Uterus (tissue), 2 donors: ENCODE measurements at regions not wholly inside any gene's neighbourhood (a gene's known extent, or its start where the extent isn't known, plus 50 kb on each side); places are given as distances from the start of the nearest gene placed in this dataset.

Experiments
- POLR2A ChIP-seq, 2 donors: fragments of 450-650 bp; IDR thresholded peaks; one replicate each; pipeline ENCODE4 v1.6.1; 2016; ENCODE audit warnings: antibody characterized with exemption in 2 of 2, mild to moderate bottlenecking in 1 of 2, moderate library complexity in 1 of 2
- TF ChIP-seq, protein P1 (sequence below), 4 experiments: fragments of 200-600 bp in 2 of 4; fragments of 450-650 bp in 2 of 4; sonication (generic) in 2 of 4; IDR thresholded peaks; one replicate each; pipeline ENCODE4 v1.5.1; 2016 to 2019; ENCODE audit warnings: antibody characterized with exemption in 4 of 4, mild to moderate bottlenecking in 2 of 4, moderate library complexity in 1 of 4

DNA sequence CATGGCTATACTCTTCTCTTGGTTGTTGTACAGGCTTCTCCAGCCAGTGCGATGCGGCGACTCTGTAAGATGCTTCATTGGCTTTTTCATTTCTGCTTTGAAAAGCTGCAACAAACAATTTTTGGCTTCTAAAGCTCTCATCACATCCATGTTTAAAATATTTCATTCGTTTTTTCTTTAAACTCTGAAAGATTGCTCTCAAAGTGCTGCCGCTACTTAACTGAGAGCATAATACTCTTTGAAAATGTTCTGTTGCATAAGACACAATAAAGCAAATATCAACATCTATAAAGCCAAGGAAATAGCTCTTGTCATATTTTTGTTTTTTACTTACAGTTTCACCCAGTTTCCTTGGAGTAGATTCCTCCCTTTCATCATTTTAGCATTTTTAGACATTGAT, 468.3 kb downstream of the TBC1D22A start:
- TF ChIP-seq, protein P1, sequence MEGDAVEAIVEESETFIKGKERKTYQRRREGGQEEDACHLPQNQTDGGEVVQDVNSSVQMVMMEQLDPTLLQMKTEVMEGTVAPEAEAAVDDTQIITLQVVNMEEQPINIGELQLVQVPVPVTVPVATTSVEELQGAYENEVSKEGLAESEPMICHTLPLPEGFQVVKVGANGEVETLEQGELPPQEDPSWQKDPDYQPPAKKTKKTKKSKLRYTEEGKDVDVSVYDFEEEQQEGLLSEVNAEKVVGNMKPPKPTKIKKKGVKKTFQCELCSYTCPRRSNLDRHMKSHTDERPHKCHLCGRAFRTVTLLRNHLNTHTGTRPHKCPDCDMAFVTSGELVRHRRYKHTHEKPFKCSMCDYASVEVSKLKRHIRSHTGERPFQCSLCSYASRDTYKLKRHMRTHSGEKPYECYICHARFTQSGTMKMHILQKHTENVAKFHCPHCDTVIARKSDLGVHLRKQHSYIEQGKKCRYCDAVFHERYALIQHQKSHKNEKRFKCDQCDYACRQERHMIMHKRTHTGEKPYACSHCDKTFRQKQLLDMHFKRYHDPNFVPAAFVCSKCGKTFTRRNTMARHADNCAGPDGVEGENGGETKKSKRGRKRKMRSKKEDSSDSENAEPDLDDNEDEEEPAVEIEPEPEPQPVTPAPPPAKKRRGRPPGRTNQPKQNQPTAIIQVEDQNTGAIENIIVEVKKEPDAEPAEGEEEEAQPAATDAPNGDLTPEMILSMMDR (IDR thresholded peaks at IDR 0.05) = no peak
- no peak for TF ChIP-seq POLR2A (IDR thresholded peaks at IDR 0.05)
